ENCODE measurements at regions not wholly inside any gene's neighbourhood (a gene's known extent, or its start where the extent isn't known, plus 50 kb on each side); places are given as distances from the start of the nearest gene placed in this dataset.

- Histone ChIP-seq H3K9ac (ENCODE audit: low read length) (no peak overlapping the region), H2AFZ (ENCODE audit: low read depth, low read length) (no peak overlapping the region), H3K4me1 (ENCODE audit: low read length) (no peaks in the 10 kb centered on the region), H3K4me2 (ENCODE audit: low read length) (no peak overlapping the region), H3K27me3 (ENCODE audit: low read depth, low read length) (peaks cover 10% of the 10 kb centered on the region; the same call in 1 of the 2 replicates), H3K79me2 (ENCODE audit: low read length) (no peaks in the 10 kb centered on the region), H3K9me3 (ENCODE audit: insufficient read depth, low read length) (no peaks in the 10 kb centered on the region), H3K36me3 (replicated peaks; ENCODE audit: low read depth, low read length) (no peaks in the 10 kb centered on the region), H3K27ac (ENCODE audit: low read length) (no peak overlapping the region), H3K4me3 (ENCODE audit: low read length) (no peak overlapping the region), H4K20me1 (ENCODE audit: insufficient read depth, low read length) (no peaks in the 10 kb centered on the region)
- TF ChIP-seq EZH2phosphoT487 (IDR thresholded peaks at IDR 0.05; ENCODE audit: low read depth): no peak
- no peak for TF ChIP-seq CTCF (IDR thresholded peaks at IDR 0.05; ENCODE audit: low read depth, low read length)
Observed at GRCh38 chr7:132023466-132023865, 467.0 kb upstream of the PODXL start.

- Histone ChIP-seq H3K79me2 (ENCODE audit: low read length) (no peaks in the 10 kb centered on the region), H3K27me3 (ENCODE audit: low read depth, low read length) (peaks cover 10% of the 10 kb centered on the region; the same call in 1 of the 2 replicates), H3K9ac (ENCODE audit: low read length) (no peak overlapping the region), H3K4me2 (ENCODE audit: low read length) (no peak overlapping the region), H3K9me3 (ENCODE audit: insufficient read depth, low read length) (no peaks in the 10 kb centered on the region), H3K4me3 (ENCODE audit: low read length) (no peak overlapping the region), H3K27ac (ENCODE audit: low read length) (no peak overlapping the region), H4K20me1 (ENCODE audit: insufficient read depth, low read length) (no peaks in the 10 kb centered on the region), H3K36me3 (replicated peaks; ENCODE audit: low read depth, low read length) (no peaks in the 10 kb centered on the region), H2AFZ (ENCODE audit: low read depth, low read length) (no peak overlapping the region), H3K4me1 (ENCODE audit: low read length) (no peaks in the 10 kb centered on the region)
- TF ChIP-seq EZH2phosphoT487 (IDR thresholded peaks at IDR 0.05; ENCODE audit: low read depth) (no peak), CTCF (IDR thresholded peaks at IDR 0.05; ENCODE audit: low read depth, low read length) (no peak)
Observed at GRCh38 chr7:132022188-132022587, 465.8 kb upstream of the PODXL start.

GRCh38 chr7:132019703-132020102 lies 463.3 kb upstream of the PODXL start:
- Histone ChIP-seq H3K4me2 (ENCODE audit: low read length) (no peak overlapping the region), H3K4me1 (ENCODE audit: low read length) (no peaks in the 10 kb centered on the region), H3K9me3 (ENCODE audit: insufficient read depth, low read length) (no peaks in the 10 kb centered on the region), H3K27ac (ENCODE audit: low read length) (no peak overlapping the region), H3K79me2 (ENCODE audit: low read length) (no peaks in the 10 kb centered on the region), H3K36me3 (replicated peaks; ENCODE audit: low read depth, low read length) (no peaks in the 10 kb centered on the region), H2AFZ (ENCODE audit: low read depth, low read length) (no peak overlapping the region), H3K9ac (ENCODE audit: low read length) (no peak overlapping the region), H3K27me3 (ENCODE audit: low read depth, low read length) (peaks cover 5% of the 10 kb centered on the region; the same call in 1 of the 2 replicates), H4K20me1 (ENCODE audit: insufficient read depth, low read length) (no peaks in the 10 kb centered on the region), H3K4me3 (ENCODE audit: low read length) (no peak overlapping the region)
- TF ChIP-seq CTCF (IDR thresholded peaks at IDR 0.05; ENCODE audit: low read depth, low read length) (no peak), EZH2phosphoT487 (IDR thresholded peaks at IDR 0.05; ENCODE audit: low read depth) (no peak)

GRCh38 chr7:132009778-132010177 lies 453.4 kb upstream of the PODXL start:
- H3K4me3 ChIP-seq (ENCODE audit: low read length): no peak overlapping the region
- no peak overlapping the region for H3K4me2 ChIP-seq (ENCODE audit: low read length)
- no peaks in the 10 kb centered on the region for H3K9me3 ChIP-seq (ENCODE audit: insufficient read depth, low read length)
- no peaks in the 10 kb centered on the region for H3K27me3 ChIP-seq (ENCODE audit: low read depth, low read length)
- H3K79me2 ChIP-seq (ENCODE audit: low read length): no peaks in the 10 kb centered on the region
- H4K20me1 ChIP-seq (ENCODE audit: insufficient read depth, low read length): no peaks in the 10 kb centered on the region
- H3K27ac ChIP-seq (ENCODE audit: low read length): no peak overlapping the region
- TF ChIP-seq EZH2phosphoT487 (IDR thresholded peaks at IDR 0.05; ENCODE audit: low read depth) (no peak), CTCF (IDR thresholded peaks at IDR 0.05; ENCODE audit: low read depth, low read length) (no peak)
- no peaks in the 10 kb centered on the region for H3K4me1 ChIP-seq (ENCODE audit: low read length)
- no peak overlapping the region for H2AFZ ChIP-seq (ENCODE audit: low read depth, low read length)
- no peaks in the 10 kb centered on the region for H3K36me3 ChIP-seq (replicated peaks; ENCODE audit: low read depth, low read length)
- H3K9ac ChIP-seq (ENCODE audit: low read length): no peak overlapping the region

Data from OCI-LY3 (cell line).